OCI-LY1 (cell line): ENCODE measurements at regions not wholly inside any gene's neighbourhood (a gene's known extent, or its start where the extent isn't known, plus 50 kb on each side); places are given as distances from the start of the nearest gene placed in this dataset.

Experiments
- CTCF ChIP-seq: fragments of 200-600 bp; sonication (generic), shearing (Covaris generic); IDR thresholded peaks from 2 replicates; pipeline ENCODE4 v1.5.1; 2017; ENCODE audit warnings: mild to moderate bottlenecking, antibody characterized with exemption, low read length, moderate library complexity, mixed read lengths
- EZH2 ChIP-seq: fragments of 200-600 bp; sonication (generic), shearing (Covaris generic); IDR thresholded peaks from 2 replicates; pipeline ENCODE4 v1.8.0; 2017; ENCODE audit warnings: borderline replicate concordance, mixed run types, mild to moderate bottlenecking, antibody characterized with exemption, low read length, moderate library complexity, mixed read lengths

- TF ChIP-seq EZH2 (no peak), CTCF (no peak)
Measured at GRCh38 chr7:131080754-131081153, 246.9 kb upstream of the MKLN1 start.
